HG02642 (cell line): ENCODE measurements at regions not wholly inside any gene's neighbourhood (a gene's known extent, or its start where the extent isn't known, plus 50 kb on each side); places are given as distances from the start of the nearest gene placed in this dataset.
"Not testable (repeated sequence)": the region's sequence is repeated elsewhere in the genome, so short reads cannot be mapped to it uniquely, and the experiment has no call there.

Experiments
- ATAC-seq: cut with Tn5 transposase; IDR thresholded peaks from one replicate; pipeline ENCODE4 v1.9.1; 2021; ENCODE audit warnings: mild to moderate bottlenecking; ENCODE audit not compliant: unreplicated experiment, poor library complexity

DNA sequence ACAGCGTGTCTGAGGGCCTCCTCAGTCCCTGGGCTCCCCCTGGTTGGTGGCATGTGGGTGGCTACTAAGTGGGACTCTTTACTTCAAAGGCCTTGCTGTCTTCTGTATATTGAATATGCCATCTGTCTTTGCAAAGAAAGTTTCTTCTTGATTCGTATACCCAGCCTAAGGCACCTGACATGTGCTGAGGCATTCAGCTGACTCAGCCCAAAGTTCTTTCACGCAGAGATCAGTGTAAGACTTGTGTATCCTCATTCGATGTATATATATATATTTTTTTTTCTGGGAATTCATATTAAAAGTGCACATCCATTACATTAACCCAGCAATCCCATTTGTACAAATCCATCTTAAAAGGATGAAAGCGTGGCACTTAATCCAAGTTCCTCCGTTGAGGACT lies 115.1 kb upstream of the PMEPA1 start:
- ATAC-seq = no peak

DNA sequence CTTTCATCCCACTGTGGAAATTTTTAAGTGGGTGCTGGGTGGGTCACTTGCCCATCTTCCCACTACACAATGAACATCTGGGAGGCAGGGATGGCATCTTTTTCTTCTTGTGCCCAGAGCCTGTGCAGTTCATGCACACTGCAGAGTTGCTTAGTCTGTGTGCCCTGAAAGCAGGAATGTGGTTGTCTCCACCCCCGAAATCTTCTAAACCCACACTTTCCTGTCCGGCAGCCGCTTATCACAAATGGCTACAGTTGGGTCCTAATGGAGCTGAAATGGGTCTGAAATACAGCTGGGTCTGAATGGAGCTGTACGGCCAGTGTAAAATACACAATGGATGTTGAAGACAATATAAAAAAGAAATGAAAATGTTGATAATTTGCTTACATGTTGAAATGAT lies 112.1 kb upstream of the PMEPA1 start:
- no peak for ATAC-seq

DNA sequence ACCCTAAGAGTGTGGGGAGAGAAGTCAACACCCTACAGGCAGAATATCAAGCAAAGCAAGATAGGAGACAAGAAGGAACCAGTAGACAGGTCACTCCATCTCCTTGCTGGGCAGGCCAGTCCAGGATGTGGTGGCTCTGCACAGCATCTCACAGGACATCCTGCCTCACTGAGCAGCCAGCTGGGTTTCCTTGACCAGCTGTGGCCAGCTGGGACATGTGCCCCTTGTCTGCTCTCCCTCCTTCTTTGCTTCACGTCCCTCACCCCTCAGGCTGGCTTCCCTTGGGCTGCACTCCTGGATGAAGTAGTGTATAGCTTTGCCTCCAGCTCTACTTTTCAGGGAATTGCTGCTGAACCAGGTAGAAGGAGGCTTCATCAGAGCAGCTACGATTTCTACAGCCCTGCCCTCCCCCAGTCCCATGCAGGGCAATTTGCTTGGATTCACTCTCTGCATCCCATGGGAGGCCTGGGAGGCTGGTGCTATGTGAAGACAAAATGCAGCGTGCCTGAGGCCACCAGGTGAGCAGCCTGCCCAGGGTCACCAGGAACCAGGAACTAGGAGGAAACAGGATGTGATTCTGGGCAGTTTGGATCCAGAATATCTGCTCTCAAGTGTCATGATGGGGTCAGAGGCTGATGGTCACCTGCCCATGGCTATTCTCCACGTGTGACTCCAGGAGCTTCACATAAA lies 110.0 kb upstream of the PMEPA1 start:
- no peak for ATAC-seq

DNA sequence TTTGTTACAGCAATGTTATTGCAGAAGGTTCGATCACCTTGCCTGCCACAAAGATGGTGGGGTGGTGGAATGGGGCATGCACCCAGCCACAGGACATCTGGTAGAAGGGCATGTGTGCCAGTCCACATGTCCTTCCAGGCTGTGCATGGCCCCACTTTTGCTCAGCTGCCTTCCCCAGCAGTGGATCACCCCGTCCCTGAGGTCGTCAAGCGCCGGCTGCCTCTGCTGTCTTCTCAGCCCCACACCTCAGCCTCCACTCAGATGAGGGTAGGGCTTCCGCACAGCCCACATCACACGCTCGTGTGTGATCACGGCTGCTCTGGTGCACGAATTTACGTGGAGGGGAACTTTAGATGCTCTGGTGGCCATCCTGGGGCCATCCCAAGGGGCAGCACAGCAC lies 109.5 kb upstream of the PMEPA1 start:
- ATAC-seq = no peak

DNA sequence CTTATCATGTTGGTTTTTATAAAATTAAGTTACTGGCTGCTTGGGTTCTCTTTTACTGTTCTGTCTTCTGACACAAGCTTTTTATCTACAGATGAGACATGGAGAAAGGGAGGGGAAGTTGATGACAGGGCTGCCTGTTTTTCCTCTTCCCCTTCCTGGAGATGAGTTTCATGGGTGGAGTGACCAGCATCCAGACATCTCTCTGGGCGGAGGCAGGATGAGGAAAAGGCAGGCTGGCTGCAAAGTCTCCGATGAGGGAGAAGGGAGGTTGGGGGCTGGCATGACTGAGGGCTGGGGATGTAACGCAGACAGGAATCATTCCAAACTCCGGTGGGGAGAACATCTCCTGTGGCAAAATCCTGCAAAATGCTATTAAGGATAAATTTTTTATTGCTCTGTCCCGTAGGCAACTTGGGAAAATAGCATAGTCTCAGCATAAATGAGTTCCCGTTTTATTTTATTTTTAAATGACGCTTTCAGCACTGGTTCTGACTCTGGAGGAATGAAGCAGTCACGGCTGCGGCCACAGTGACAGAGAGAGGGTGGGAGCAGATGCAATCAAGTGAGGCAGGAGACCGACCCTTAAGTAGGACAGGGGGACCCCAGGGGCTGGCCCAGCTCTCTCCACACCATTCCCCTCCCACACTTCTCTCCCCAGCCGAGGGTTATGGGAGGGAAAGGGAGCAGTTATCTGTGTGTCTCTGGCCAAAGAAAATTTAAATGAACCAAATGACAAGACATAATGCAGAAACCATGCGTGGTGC lies 108.8 kb upstream of the PMEPA1 start:
- no peak for ATAC-seq

DNA sequence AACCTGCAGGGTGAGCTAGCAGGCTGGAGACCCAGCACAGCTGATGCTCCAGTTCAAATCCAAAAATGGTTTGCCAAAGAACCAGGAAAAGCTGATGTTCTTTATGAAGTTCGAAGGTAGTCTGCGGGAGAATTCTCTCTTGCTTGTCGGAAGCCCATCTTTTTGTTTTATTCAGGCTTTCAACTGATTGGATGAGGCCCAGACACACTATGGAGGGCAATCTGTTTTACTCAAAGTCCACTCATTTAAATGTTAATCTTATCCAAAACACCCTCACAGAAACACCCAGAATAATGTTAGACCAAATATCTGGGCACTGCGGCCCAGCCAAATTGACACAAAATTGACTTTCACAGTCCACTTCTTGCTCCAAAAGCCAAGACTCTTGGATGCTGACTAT lies 105.6 kb upstream of the PMEPA1 start:
- no peak for ATAC-seq

DNA sequence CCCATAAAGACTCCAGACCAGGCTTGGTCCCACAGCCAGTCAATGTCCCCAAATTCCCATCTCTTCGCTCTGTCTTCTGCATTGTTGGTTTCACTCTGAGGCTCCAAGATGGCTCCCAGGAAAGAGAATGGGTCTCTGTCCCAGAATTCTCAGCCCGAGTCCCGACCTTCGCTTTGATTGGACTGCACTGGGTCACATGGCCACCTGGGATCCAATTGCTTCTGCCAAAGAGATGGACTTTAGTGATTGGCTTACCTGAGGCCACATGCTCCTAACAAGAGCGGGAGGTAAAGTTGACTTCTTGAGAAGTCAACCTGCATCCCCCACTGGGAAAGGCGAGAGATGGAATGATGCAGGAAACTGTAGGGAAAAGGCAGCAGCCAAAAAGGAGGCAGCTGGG lies 104.7 kb upstream of the PMEPA1 start:
- ATAC-seq = no peak

DNA sequence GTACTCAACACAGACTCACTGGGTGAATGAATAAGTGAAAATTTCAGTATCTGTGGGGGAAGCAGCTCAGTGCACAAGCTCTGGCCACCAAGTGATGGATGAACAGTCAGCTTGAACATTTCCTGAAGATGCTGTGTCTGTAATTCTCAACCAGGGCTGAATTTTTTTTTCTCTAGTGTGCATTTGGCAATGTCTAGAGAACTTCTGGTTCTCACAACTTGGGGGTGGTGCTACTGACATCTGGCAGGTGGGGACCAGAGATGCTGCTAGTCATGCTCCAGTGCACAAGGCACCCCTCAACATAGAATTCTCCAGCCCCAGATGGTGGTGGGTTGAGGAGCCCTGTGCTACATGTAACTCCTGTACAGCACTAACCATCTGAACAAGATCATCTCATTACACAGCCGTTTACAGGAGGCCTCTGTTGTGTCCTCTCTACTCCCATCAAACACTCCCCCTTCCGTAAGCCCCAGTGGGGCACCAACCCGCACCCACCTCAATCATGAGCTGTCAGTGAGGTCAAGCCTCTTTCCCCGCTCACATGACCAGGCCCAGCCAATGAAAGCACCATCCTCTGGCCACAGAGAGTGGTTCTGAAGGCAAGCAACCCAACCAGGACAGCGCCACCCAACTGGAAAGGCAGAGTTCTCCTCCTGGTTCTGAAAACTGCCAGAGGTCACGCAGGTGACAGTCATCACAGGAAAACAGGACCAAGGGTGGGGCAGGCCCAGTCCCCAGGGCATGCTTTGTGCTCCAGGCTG lies 103.9 kb upstream of the PMEPA1 start:
- ATAC-seq = no peak

DNA sequence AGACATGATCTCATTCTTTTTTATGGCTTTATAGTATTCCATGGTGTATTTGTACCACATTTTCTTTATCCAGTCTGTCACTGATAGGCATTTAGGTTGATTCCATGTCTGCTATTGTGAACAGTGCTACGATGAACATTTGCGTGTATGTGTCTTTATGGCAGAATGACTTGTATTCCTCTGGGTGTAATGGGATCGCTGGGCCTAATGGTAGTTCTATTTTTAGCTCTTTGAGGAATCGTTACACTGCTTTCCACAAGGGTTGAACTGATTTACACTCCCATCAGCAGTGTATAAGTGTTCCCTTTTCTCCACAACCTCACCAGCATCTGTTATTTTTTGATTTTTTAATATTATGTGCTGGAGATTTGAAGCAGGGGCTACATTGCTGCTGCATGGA lies 102.8 kb upstream of the PMEPA1 start:
- ATAC-seq = not testable (repeated sequence)

DNA sequence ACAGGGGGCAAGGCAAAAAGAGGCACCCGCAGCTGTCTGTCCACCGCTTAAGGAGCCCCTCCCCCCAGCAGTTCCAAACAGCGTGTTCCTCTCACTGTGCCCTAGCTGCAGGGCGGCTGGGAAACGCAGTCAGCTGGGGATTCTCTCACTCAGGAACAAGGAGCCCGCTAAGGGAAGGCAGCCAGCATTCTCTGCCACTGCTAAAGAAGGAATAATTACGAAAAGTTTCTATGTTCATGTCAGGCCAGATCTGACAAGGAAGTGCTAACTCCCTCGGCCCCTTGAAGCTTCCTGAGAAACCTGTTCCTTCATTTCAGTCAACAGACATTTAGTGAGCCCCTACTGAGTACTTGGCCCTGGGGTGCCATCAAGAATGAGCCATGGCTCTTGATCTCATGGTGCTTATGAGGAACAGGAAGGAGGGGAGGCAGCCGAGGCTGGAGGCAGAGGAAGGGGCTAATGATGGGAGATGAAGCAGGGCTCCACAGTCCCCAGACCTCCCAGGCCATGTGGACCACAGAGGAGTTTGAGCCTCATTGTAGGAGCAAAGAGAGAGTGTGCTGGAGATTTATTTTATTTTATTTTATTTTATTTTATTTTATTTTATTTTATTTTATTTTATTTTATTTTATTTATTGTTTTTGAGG lies 101.7 kb upstream of the PMEPA1 start:
- ATAC-seq = no peak

DNA sequence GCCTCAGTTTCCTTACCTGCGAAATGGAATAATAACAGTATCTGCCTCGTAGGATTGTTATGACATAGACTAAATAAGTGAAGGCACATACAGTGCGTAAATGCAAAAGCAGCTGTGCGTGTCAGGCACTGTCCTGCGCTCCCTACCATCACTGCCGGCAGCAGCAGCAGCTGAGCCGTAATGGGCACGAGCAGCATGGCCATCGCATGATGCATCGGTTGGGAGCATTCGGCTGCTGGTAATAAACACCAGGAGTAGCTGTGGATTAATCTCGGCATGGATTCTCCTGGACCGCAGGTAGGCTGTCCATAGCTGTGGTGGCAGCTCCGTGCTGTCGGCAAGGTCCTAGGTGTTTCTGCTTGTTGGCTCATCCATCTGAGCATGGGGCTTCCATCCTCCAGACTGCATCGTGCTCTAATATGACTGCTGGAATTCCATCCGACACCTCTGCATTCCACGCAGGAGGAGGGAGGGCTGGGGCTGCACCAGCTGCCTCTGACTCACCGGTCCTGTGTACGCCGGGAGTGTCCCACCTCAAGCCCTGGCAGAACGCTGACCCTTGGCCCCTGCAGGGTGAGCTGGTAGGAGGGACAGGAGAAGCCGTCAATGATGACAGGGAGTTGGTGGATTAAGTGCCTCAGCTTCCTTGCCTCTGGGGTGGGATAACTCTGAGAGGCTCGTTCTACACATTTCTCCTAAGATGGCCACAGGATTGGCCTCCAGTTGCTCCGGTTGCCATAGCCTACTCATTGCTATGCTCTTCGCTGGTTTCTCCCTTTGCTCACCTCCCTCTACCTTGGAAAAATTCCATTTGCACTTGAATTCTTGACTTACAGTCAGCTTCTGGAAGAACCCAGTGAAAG lies 100.9 kb upstream of the PMEPA1 start:
- no peak for ATAC-seq

DNA sequence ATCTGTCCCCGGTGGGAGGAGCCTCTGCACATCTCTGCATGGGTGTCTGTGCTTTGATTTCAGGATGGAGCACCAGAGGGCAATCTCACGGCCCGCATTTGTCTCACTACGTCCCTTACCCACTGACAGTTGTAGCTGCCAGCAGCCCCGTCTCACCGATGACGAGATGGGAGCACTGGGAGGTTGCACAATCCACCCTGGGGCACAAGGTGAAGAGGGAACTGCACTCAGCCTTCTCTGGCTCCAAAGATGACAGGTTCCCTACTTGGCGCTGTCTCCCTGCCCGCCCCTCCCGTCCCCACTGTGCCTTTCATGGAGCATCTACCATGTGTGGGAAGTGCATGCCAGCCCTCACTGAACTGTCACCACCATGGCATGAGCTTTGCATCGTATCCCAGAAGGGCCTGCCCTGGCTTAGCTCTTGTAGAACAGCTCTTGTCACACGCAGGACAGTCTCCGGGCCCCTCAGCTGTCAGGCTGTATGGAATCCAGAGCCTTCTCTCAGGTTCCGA lies 99.9 kb upstream of the PMEPA1 start:
- ATAC-seq = no peak

DNA sequence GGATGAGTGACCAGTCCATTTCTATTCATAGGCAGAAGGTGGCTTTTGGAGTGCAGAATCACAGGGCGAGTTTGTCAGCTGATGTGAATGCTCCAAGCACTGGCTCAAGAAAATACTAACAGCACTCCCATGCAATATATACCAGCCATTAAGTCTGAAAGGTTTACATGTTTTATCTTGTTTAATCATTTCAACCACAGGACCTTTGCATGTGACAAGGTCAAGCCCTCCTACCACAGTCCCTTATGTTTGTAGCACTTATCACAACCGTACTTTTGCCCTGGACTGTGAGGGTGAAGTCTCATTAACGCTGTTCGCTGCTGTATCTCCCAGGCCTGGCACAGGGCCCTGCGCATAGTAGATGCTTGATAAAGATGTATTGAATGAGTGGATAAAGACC lies 99.3 kb upstream of the PMEPA1 start:
- ATAC-seq = no peak

DNA sequence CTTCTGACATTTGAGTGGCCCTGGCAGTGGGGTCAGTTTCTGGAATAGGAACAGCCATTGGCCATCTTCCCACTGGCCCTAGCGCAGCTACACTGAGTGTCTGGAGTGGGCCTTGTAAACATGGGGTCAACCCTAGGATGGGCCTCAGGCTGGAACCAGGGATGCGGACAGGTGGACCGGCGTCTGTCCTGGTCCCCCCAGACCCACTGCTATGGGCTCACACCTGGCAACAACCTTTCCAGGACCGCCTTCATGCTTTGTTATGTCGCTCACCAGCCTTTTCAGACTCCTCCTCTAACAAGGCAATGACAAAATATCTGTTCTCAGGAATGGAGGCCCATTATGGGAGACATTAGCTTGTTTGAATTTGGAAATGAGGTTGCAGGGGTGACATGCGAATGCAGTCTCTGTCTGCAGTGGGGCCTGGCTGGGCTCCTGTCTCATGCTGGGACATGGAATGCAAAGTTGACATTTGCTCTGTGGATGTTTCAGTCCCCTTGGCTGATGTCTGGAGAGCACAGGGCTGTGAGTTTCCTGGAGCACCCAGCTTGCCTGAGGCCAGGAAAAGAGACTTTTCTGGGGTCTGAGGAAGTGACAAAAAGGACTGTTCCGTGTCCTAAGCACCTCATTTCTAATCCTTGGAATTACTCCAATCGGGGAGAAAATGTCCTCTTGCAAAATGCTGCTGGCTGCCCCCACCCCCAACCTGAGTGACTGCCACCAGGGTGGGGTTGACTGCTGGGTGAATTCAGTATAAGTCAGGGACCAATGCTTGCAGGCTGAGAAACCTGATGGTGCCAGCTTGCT lies 98.7 kb upstream of the PMEPA1 start:
- no peak for ATAC-seq

DNA sequence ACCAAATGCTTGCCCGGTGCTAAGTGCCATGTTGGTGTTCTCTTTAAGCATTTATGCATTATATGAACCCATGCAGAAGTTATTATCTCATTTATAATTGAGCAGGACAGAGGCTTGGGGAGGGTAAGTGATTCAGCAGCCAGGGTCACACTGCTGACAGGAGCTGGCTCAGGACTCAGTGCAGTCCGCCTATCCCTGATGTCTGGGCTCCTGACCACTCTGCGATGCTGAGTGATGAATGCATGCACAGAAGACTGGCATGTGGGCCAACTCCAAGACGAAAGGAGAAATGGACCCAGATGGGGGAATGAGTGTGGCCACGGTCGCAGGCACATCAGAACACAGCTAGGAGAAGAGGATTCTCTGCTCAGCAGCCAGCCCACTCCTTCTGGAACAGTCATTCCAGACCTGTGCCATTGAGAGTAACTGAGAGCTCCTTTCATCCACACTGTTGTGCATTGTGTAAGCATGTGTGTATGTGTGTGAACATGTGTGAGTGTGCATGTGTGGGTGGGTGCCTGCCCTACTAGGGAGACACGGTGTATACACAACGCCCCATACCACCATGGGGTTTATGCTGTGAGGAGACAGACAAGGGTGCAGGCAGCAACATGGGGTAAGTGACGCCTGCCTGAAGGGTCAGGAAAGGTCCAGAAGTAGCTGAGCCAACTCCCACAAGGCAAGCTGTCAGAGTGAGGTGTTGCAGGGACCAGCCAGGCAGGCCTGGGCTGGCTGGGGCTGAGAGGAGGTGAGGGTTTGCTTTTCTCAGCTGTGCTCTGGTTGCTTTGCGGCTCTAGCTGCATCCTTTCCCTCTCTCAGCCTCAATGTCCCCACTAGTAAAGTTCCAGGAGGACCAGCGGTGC lies 97.8 kb upstream of the PMEPA1 start:
- ATAC-seq = no peak

DNA sequence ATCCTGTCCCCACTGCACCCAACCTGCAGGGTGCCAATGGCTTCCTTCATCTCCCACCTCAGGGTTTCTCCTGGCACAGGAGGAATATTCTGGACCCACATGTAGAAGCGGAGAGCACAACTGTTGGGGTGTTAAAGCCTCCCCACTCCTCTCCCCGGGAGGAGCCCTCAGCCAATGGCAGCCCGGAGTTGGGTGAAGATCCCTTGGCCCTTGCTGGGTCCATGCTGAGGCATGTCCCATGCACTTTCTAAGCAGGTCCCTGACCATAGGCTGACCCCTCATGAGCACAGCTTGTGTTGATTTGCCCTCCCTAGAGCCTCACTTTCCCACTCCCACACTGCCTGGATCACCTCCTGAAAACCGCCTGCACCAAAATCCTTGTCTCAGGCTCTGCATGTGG lies 97.2 kb upstream of the PMEPA1 start:
- ATAC-seq = no peak

DNA sequence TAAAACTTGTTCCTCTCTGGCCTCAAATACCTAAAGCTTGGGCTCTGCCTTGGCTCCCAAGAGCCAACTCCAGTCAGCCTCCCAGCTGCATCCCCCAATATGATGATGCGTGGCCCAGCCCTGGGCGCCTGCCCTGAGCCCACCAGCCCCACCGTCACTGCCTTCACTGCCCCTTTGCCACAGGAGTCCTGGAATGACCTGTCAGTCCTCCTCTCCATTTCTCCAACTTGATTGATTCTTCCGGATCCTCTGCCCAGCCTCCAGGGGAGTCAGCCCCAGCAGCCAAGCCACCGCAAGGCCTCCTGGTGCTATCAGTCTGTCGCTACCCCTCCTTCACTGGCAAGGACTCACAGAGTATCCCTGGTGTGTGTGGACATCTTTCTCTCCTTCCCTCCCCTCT lies 96.7 kb upstream of the PMEPA1 start:
- no peak for ATAC-seq

DNA sequence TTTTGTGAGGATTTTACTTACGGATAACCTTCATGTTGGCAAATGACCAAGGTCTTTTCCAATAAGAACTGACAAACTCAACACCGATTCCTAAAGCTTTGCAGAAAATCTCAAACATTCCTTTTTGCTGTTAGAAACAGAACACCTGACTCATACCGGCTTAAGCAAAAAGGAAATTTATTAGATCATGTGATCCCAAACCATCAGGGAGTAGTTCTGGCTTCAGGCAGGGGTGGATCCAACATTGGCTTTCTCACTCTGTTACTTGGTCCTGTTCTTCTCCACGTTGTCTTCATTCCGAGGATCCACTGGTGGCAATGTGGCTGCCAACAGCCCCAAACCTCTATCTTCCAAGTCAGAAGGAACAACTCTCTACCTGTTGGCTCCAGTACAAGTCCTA lies 95.9 kb upstream of the PMEPA1 start:
- ATAC-seq = no peak
